ENCODE measurements at regions not wholly inside any gene's neighbourhood (a gene's known extent, or its start where the extent isn't known, plus 50 kb on each side); places are given as distances from the start of the nearest gene placed in this dataset.

- TF ChIP-seq CTCF (IDR thresholded peaks at IDR 0.05) (no peak), ZFX (IDR thresholded peaks at IDR 0.05; ENCODE audit: borderline replicate concordance) (no peak)
- no peak overlapping the region for H3K27ac ChIP-seq
Measured at GRCh38 chr3:150255826-150256225, 152.3 kb upstream of the TSC22D2 start.

- no peak overlapping the region for H3K27ac ChIP-seq
- TF ChIP-seq CTCF (IDR thresholded peaks at IDR 0.05) (no peak), ZFX (IDR thresholded peaks at IDR 0.05; ENCODE audit: borderline replicate concordance) (no peak)
Measured at GRCh38 chr3:150255413-150255812, 152.7 kb upstream of the TSC22D2 start.

GRCh38 chr3:150254309-150254708 lies 153.8 kb upstream of the TSC22D2 start:
- TF ChIP-seq ZFX (IDR thresholded peaks at IDR 0.05; ENCODE audit: borderline replicate concordance) (no peak), CTCF (IDR thresholded peaks at IDR 0.05) (no peak)
- no peak overlapping the region for H3K27ac ChIP-seq

GRCh38 chr3:150253622-150254021 lies 154.5 kb upstream of the TSC22D2 start:
- TF ChIP-seq CTCF (IDR thresholded peaks at IDR 0.05) (no peak), ZFX (IDR thresholded peaks at IDR 0.05; ENCODE audit: borderline replicate concordance) (no peak)
- no peak overlapping the region for H3K27ac ChIP-seq

- TF ChIP-seq CTCF (IDR thresholded peaks at IDR 0.05): no peak
- no peak for TF ChIP-seq ZFX (IDR thresholded peaks at IDR 0.05; ENCODE audit: borderline replicate concordance)
- H3K27ac ChIP-seq: no peak overlapping the region
Measured at GRCh38 chr3:150252462-150252861, 155.6 kb upstream of the TSC22D2 start.

GRCh38 chr3:150251187-150252062 lies 156.7 kb upstream of the TSC22D2 start:
- no peak overlapping the region for H3K27ac ChIP-seq
- TF ChIP-seq ZFX (IDR thresholded peaks at IDR 0.05; ENCODE audit: borderline replicate concordance): no peak
- no peak for TF ChIP-seq CTCF (IDR thresholded peaks at IDR 0.05)

- TF ChIP-seq CTCF (IDR thresholded peaks at IDR 0.05): no peak
- no peak for TF ChIP-seq ZFX (IDR thresholded peaks at IDR 0.05; ENCODE audit: borderline replicate concordance)
- no peak overlapping the region for H3K27ac ChIP-seq
Measured at GRCh38 chr3:150249779-150250470, 158.2 kb upstream of the TSC22D2 start.

All from 22Rv1 (cell line).